ENCODE measurements at regions not wholly inside any gene's neighbourhood (a gene's known extent, or its start where the extent isn't known, plus 50 kb on each side); places are given as distances from the start of the nearest gene placed in this dataset.

DNA sequence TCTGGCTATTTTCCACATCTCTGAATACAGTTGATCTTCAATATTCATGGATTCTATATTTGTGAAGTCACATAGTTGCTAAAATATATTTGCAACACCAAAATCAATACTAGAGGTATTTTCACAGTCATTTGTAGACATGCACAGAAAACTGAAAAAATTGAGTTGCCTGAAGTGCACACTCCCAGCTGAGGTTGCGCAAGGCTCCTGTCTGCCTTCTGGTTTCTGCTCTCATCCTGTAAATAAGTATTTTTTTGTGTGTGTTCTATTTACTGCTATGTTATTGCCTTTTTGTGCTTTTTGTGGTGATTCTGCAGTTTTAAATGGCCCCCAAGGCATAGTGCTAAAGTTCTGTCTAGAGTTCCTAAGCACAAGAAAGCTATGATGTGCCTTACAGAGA, 371.1 kb upstream of the GRAMD2B start:
- TF ChIP-seq USF1 (IDR thresholded peaks at IDR 0.05), result no peak
- no peak for TF ChIP-seq NFIC (IDR thresholded peaks at IDR 0.05)
- TF ChIP-seq EP300 (IDR thresholded peaks at IDR 0.05; ENCODE audit: borderline replicate concordance), result no peak
- TF ChIP-seq ZBTB7A (IDR thresholded peaks at IDR 0.05; ENCODE audit: low read depth), result no peak
- peak; percentile 86 for TF ChIP-seq CEBPB (IDR thresholded peaks at IDR 0.05)
- TF ChIP-seq RAD21 (IDR thresholded peaks at IDR 0.05; ENCODE audit: low read depth), result no peak
- TF ChIP-seq YY1 (IDR thresholded peaks at IDR 0.05; ENCODE audit: low read depth), result no peak
- no peak for TF ChIP-seq TEAD4 (IDR thresholded peaks at IDR 0.05)
